ENCODE measurements at regions not wholly inside any gene's neighbourhood (a gene's known extent, or its start where the extent isn't known, plus 50 kb on each side); places are given as distances from the start of the nearest gene placed in this dataset.

GRCh38 chr5:128632264-128632663, 94.2 kb upstream of the FBN2 start:
- peak in 1 of 2 experiments; percentile 20 for DNase-seq (ENCODE audit: low read depth in 1 of 2, low spot score in 1 of 2)
- no peaks in the 10 kb centered on the region for H3K4me1 ChIP-seq
- 0 out of 6 replicates have a peak, but pooled peaks of 1 of the 2 experiments have one; percentile 39 for ATAC-seq
- no peak overlapping the region for H3K27ac ChIP-seq
- TF ChIP-seq ELK1 (IDR thresholded peaks at IDR 0.05; ENCODE audit: low read depth, low read length) = no peak
- TF ChIP-seq CBX2 (IDR thresholded peaks at IDR 0.05; ENCODE audit: borderline replicate concordance, low read depth) = no peak
- TF ChIP-seq EHMT2 (IDR thresholded peaks at IDR 0.05; ENCODE audit: low read depth) = no peak
- TF ChIP-seq USF2 (IDR thresholded peaks at IDR 0.05) = no peak
- no peak for TF ChIP-seq REST (IDR thresholded peaks at IDR 0.05)
- no peak for TF ChIP-seq CTCF (IDR thresholded peaks at IDR 0.05)
- TF ChIP-seq EHF (CRISPR knock-in tag; IDR thresholded peaks at IDR 0.05) = no peak
- no peak for TF ChIP-seq CHD4 (IDR thresholded peaks at IDR 0.05; ENCODE audit: borderline replicate concordance)
- no peak for TF ChIP-seq RCOR1 (IDR thresholded peaks at IDR 0.05; ENCODE audit: low read depth, low read length)
- TF ChIP-seq RARB (CRISPR knock-in tag; IDR thresholded peaks at IDR 0.05) = no peak
- TF ChIP-seq ZC3H11A (IDR thresholded peaks at IDR 0.05) = no peak
- ChIA-PET POLR2A (no interaction called here), CTCF (interaction anchor here (1.4 kb wide), 1 partner anchor 46 kb away, joined by 3 read pairs; no protein-coding TSS in a partner anchor)
- H3K4me3 ChIP-seq = no peak overlapping the region
- WGBS (ENCODE audit: missing lambda C conversion rate) = 24% methylated on average over 6 of the region's 6 CpGs
- no peak overlapping the region for H3K4me2 ChIP-seq
- no peak for FAIRE-seq
- H3K9me3 ChIP-seq = no peaks in the 10 kb centered on the region

- Histone ChIP-seq H3K9me3 (no peaks in the 10 kb centered on the region), H3K27ac (no peak overlapping the region), H3K4me3 (no peak overlapping the region), H3K4me2 (no peak overlapping the region), H3K4me1 (no peaks in the 10 kb centered on the region)
- no peak for FAIRE-seq
- WGBS (ENCODE audit: missing lambda C conversion rate) = 40% methylated on average over 3 of the region's 3 CpGs
- no peak for DNase-seq (ENCODE audit: low read depth in 1 of 2, low spot score in 1 of 2)
- ATAC-seq = no peak
- ChIA-PET CTCF (no interaction called here), POLR2A (no interaction called here)
- TF ChIP-seq CHD4 (IDR thresholded peaks at IDR 0.05; ENCODE audit: borderline replicate concordance) = no peak
- no peak for TF ChIP-seq KDM1A (IDR thresholded peaks at IDR 0.05; ENCODE audit: low read depth)
- no peak for TF ChIP-seq ZFP36 (IDR thresholded peaks at IDR 0.05; ENCODE audit: borderline replicate concordance, partially characterized antibody)
- no peak for TF ChIP-seq JUNB (IDR thresholded peaks at IDR 0.05)
- no peak for TF ChIP-seq PBX3 (IDR thresholded peaks at IDR 0.05)
- no peak for TF ChIP-seq HDAC2 (IDR thresholded peaks at IDR 0.05)
- TF ChIP-seq E2F6 (IDR thresholded peaks at IDR 0.05; ENCODE audit: borderline replicate concordance, low read depth) = no peak
- no peak for TF ChIP-seq RARB (CRISPR knock-in tag; IDR thresholded peaks at IDR 0.05)
- no peak for TF ChIP-seq BCL3 (IDR thresholded peaks at IDR 0.05)
- TF ChIP-seq PHF8 (IDR thresholded peaks at IDR 0.05; ENCODE audit: borderline replicate concordance, low read depth) = no peak
- no peak for TF ChIP-seq EP300 (IDR thresholded peaks at IDR 0.05)
- TF ChIP-seq NFE2L2 (conservative IDR thresholded peaks at IDR 0.05; ENCODE audit: low read length) = no peak
- no peak for TF ChIP-seq HMGXB4 (CRISPR knock-in tag; IDR thresholded peaks at IDR 0.05; ENCODE audit: borderline replicate concordance)
- TF ChIP-seq GATA3 (IDR thresholded peaks at IDR 0.05; ENCODE audit: borderline replicate concordance) = no peak
- TF ChIP-seq KDM5A (IDR thresholded peaks at IDR 0.05) = no peak
- no peak for TF ChIP-seq MAX (IDR thresholded peaks at IDR 0.05)
Measured at GRCh38 chr5:128633901-128634300, 95.9 kb upstream of the FBN2 start.
